ENCODE measurements at regions not wholly inside any gene's neighbourhood (a gene's known extent, or its start where the extent isn't known, plus 50 kb on each side); places are given as distances from the start of the nearest gene placed in this dataset.

DNA sequence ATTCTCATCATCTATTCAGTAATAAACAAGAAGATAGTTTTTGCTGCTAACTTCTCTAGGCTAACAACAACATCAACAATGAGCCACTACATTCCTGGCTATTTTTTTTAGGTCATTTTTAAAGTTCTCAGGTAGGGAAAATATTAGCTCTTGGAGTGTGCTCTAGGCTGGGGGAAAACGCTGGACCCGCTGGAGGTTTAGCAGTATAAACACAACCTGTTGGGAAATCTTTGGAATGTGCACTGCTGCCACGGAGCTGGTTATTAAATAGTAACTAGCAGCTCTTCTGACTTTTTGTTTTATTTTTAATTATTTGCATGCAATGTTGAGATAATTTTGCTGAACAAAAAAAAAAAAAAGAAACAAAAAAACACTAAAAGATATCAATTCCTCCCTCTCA, 892.1 kb upstream of the ACVR2A start:
- no peaks in the 10 kb centered on the region for H3K27me3 ChIP-seq
- no peaks in the 10 kb centered on the region for H3K9me3 ChIP-seq
- H3K4me1 ChIP-seq = peaks cover 4 to 19% (median 10%) of the 10 kb centered on the region in 3 donors
- peak overlapping the region; percentile 48 to 58 (median 54) for H3K27ac ChIP-seq
- TF ChIP-seq CTCF (IDR thresholded peaks at IDR 0.05) = no peak
- no peak for TF ChIP-seq EP300 (IDR thresholded peaks at IDR 0.05)
- no peak for TF ChIP-seq POLR2A (IDR thresholded peaks at IDR 0.05)
- no peak for TF ChIP-seq POLR2AphosphoS5 (IDR thresholded peaks at IDR 0.05)
- WGBS, 2 donors (ENCODE audit: low coverage in 1 of 2) = 23 to 46% methylated on average over 3 of the region's 3 CpGs
- no peaks in the 10 kb centered on the region for H3K36me3 ChIP-seq
- H3K4me3 ChIP-seq = no peak overlapping the region
- ATAC-seq = no peak

DNA sequence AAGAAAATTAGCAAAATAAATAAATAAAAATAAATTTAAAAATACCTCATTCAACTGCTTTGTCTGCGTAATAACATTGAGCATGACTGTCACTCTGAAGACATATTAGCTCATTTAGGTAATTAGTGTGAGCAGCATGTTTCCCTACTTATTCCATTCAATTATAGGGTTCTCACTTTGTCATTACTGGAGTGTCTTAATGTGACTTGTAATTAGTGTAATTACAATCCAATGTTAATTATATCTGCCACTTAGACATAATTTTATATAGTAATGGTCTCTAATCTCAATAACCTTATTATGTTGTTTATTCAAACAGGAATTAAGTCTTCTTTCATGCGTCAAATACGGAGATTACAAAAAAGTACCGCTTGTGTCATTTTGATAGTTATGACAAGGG, 893.9 kb upstream of the ACVR2A start:
- H3K36me3 ChIP-seq = no peaks in the 10 kb centered on the region
- 93 to 96% methylated on average over 4 of the region's 4 CpGs for WGBS, 2 donors (ENCODE audit: low coverage in 1 of 2)
- ATAC-seq = no peak

GRCh38 chr2:146950361-146950760, 894.5 kb upstream of the ACVR2A start:
- 67 to 82% methylated on average over 2 to 3 of the region's 3 CpGs for WGBS, 2 donors (ENCODE audit: low coverage in 1 of 2)
- TF ChIP-seq EP300 (IDR thresholded peaks at IDR 0.05) (no peak), CTCF (IDR thresholded peaks at IDR 0.05) (no peak), POLR2AphosphoS5 (IDR thresholded peaks at IDR 0.05) (no peak)
- Histone ChIP-seq H3K27me3 (no peaks in the 10 kb centered on the region), H3K4me1 (peaks cover 4 to 24% (median 10%) of the 10 kb centered on the region in 3 donors), H3K4me3 (no peak overlapping the region), H3K27ac (no peak overlapping the region), H3K9me3 (no peaks in the 10 kb centered on the region), H3K36me3 (no peaks in the 10 kb centered on the region)
- no peak for ATAC-seq

More for the DNA sequence above, 893.9 kb upstream of the ACVR2A start:
- TF ChIP-seq EP300 (IDR thresholded peaks at IDR 0.05) (no peak), POLR2AphosphoS5 (IDR thresholded peaks at IDR 0.05) (no peak), CTCF (IDR thresholded peaks at IDR 0.05) (no peak), POLR2A (IDR thresholded peaks at IDR 0.05) (no peak)
- no peak overlapping the region for H3K4me3 ChIP-seq
- peaks cover 4 to 19% (median 10%) of the 10 kb centered on the region in 3 donors for H3K4me1 ChIP-seq
- no peaks in the 10 kb centered on the region for H3K9me3 ChIP-seq
- H3K27me3 ChIP-seq = no peaks in the 10 kb centered on the region
- H3K27ac ChIP-seq = no peak overlapping the region

DNA sequence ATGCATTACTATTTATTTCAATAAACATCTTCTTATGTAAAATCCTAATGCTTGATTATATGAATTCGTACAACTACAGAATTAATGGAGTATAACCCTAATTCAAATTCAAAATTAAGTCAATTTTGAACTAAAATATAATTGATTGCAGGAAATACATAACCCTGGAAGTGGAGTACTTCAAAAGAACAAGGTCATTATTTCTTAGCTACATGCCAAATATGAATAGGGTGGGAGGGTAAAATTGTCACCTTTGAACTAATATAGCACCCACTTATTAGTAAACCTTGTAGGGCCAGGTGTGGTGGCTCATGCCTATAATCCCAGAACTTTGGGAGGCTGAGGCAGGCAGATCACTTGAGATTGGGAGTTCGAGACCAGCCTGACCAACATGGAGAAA, 895.4 kb upstream of the ACVR2A start:
- no peak for TF ChIP-seq EP300 (IDR thresholded peaks at IDR 0.05)
- no peaks in the 10 kb centered on the region for H3K9me3 ChIP-seq
- ATAC-seq = no peak
- no peaks in the 10 kb centered on the region for H3K27me3 ChIP-seq
- no peaks in the 10 kb centered on the region for H3K36me3 ChIP-seq
- peaks cover 4 to 28% (median 10%) of the 10 kb centered on the region in 3 donors for H3K4me1 ChIP-seq
- WGBS, 2 donors (ENCODE audit: low coverage in 1 of 2) = 86 to 90% methylated on average over 1 to 2 of the region's 2 CpGs
- H3K27ac ChIP-seq = no peak overlapping the region
- H3K4me3 ChIP-seq = no peak overlapping the region

- no peak for ATAC-seq
Measured at GRCh38 chr2:146944601-146945000, 900.2 kb upstream of the ACVR2A start.

More at GRCh38 chr2:146944601-146945000, 900.2 kb upstream of the ACVR2A start:
- Histone ChIP-seq H3K27me3 (no peaks in the 10 kb centered on the region), H3K4me1 (peaks cover 0 to 29% (median 1%) of the 10 kb centered on the region in 3 donors), H3K4me3 (no peak overlapping the region), H3K36me3 (no peaks in the 10 kb centered on the region), H3K27ac (peak overlapping the region in 1 of 4 donors; percentile 16), H3K9me3 (no peaks in the 10 kb centered on the region)
- no peak for TF ChIP-seq POLR2AphosphoS5 (IDR thresholded peaks at IDR 0.05)
- no peak for TF ChIP-seq CTCF (IDR thresholded peaks at IDR 0.05)
- TF ChIP-seq POLR2A (IDR thresholded peaks at IDR 0.05) = no peak
- TF ChIP-seq EP300 (IDR thresholded peaks at IDR 0.05) = no peak
- WGBS, 2 donors (ENCODE audit: low coverage in 1 of 2) = 32 to 33% methylated on average over 4 of the region's 4 CpGs
